ENCODE measurements at regions not wholly inside any gene's neighbourhood (a gene's known extent, or its start where the extent isn't known, plus 50 kb on each side); places are given as distances from the start of the nearest gene placed in this dataset.

- TF ChIP-seq CTCF (IDR thresholded peaks at IDR 0.05; ENCODE audit: low read length) (no peak), EZH2 (optimal IDR thresholded peaks at IDR 0.05; ENCODE audit: low read depth, low read length) (no peak)
These were observed 268.3 kb downstream of the HHIPL2 start for GRCh38 chr1:222279591-222279990.
